ENCODE measurements at regions not wholly inside any gene's neighbourhood (a gene's known extent, or its start where the extent isn't known, plus 50 kb on each side); places are given as distances from the start of the nearest gene placed in this dataset.

DNA sequence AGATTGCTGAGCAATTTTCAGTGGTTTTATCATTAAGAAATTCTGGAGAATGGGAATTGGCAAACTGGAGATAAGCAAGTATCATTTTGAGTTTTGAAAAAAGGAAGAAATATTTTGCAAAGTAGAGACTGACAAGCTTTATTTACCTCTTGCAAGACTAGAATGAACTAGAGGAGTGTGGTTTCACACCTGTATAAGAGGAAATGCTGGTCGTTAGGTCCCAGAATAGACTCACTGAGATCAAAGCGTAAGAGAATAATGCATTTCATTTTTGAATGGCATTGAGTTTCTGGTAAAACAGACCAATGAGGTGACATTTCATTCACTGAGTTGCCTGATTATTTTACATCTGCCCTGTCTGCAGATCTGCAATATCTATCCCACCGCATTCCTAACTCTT is 308.1 kb downstream of the ADGRL2 start:
- TF ChIP-seq ZBTB7A (IDR thresholded peaks at IDR 0.05; ENCODE audit: low read depth) (no peak), CEBPB (IDR thresholded peaks at IDR 0.05) (no peak), EGR1 (IDR thresholded peaks at IDR 0.05) (no peak), EP300 (IDR thresholded peaks at IDR 0.05; ENCODE audit: borderline replicate concordance) (no peak), RAD21 (IDR thresholded peaks at IDR 0.05; ENCODE audit: low read depth) (no peak), TAF1 (IDR thresholded peaks at IDR 0.05; ENCODE audit: low read depth) (no peak), NFIC (IDR thresholded peaks at IDR 0.05) (no peak), TCF12 (IDR thresholded peaks at IDR 0.05; ENCODE audit: low read depth) (no peak), YY1 (IDR thresholded peaks at IDR 0.05; ENCODE audit: low read depth) (no peak), CREB1 (IDR thresholded peaks at IDR 0.05; ENCODE audit: low read depth) (no peak), FOXM1 (IDR thresholded peaks at IDR 0.05; ENCODE audit: borderline replicate concordance, low read depth) (no peak), TEAD4 (IDR thresholded peaks at IDR 0.05) (no peak)
- TF ChIP-seq, protein P1, sequence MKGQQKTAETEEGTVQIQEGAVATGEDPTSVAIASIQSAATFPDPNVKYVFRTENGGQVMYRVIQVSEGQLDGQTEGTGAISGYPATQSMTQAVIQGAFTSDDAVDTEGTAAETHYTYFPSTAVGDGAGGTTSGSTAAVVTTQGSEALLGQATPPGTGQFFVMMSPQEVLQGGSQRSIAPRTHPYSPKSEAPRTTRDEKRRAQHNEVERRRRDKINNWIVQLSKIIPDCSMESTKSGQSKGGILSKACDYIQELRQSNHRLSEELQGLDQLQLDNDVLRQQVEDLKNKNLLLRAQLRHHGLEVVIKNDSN (IDR thresholded peaks at IDR 0.05): no peak
- TF ChIP-seq, protein P2, sequence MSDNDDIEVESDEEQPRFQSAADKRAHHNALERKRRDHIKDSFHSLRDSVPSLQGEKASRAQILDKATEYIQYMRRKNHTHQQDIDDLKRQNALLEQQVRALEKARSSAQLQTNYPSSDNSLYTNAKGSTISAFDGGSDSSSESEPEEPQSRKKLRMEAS (IDR thresholded peaks at IDR 0.05): no peak
- TF ChIP-seq, protein P3, sequence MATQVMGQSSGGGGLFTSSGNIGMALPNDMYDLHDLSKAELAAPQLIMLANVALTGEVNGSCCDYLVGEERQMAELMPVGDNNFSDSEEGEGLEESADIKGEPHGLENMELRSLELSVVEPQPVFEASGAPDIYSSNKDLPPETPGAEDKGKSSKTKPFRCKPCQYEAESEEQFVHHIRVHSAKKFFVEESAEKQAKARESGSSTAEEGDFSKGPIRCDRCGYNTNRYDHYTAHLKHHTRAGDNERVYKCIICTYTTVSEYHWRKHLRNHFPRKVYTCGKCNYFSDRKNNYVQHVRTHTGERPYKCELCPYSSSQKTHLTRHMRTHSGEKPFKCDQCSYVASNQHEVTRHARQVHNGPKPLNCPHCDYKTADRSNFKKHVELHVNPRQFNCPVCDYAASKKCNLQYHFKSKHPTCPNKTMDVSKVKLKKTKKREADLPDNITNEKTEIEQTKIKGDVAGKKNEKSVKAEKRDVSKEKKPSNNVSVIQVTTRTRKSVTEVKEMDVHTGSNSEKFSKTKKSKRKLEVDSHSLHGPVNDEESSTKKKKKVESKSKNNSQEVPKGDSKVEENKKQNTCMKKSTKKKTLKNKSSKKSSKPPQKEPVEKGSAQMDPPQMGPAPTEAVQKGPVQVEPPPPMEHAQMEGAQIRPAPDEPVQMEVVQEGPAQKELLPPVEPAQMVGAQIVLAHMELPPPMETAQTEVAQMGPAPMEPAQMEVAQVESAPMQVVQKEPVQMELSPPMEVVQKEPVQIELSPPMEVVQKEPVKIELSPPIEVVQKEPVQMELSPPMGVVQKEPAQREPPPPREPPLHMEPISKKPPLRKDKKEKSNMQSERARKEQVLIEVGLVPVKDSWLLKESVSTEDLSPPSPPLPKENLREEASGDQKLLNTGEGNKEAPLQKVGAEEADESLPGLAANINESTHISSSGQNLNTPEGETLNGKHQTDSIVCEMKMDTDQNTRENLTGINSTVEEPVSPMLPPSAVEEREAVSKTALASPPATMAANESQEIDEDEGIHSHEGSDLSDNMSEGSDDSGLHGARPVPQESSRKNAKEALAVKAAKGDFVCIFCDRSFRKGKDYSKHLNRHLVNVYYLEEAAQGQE (IDR thresholded peaks at IDR 0.05; ENCODE audit: low read depth): no peak

DNA sequence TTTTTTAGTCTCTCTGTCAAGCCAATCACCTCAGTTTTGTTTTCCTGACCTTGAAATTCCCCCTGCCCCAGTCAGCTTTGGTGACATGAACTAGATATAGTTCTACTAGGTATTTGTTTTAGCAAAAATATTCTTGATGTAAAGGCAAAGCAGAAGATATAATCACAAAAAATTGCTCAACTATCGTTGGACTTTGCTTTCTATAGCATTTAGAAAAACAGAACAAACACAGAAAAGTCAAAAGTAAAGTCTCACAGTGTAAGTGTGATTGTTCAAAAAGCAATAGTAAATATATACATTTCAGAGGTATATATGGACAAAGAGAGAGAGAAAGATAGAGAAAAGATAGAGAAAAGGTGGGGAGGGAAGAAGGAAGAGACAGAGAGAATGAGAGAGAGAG is 305.9 kb downstream of the ADGRL2 start:
- TF ChIP-seq FOXM1 (IDR thresholded peaks at IDR 0.05; ENCODE audit: borderline replicate concordance, low read depth) (no peak), NFIC (IDR thresholded peaks at IDR 0.05) (no peak), ZBTB7A (IDR thresholded peaks at IDR 0.05; ENCODE audit: low read depth) (no peak), YY1 (IDR thresholded peaks at IDR 0.05; ENCODE audit: low read depth) (no peak), EGR1 (IDR thresholded peaks at IDR 0.05) (no peak), RAD21 (IDR thresholded peaks at IDR 0.05; ENCODE audit: low read depth) (no peak), TAF1 (IDR thresholded peaks at IDR 0.05; ENCODE audit: low read depth) (no peak), TEAD4 (IDR thresholded peaks at IDR 0.05) (no peak), TCF12 (IDR thresholded peaks at IDR 0.05; ENCODE audit: low read depth) (no peak)
- TF ChIP-seq, protein P1 (IDR thresholded peaks at IDR 0.05): no peak

DNA sequence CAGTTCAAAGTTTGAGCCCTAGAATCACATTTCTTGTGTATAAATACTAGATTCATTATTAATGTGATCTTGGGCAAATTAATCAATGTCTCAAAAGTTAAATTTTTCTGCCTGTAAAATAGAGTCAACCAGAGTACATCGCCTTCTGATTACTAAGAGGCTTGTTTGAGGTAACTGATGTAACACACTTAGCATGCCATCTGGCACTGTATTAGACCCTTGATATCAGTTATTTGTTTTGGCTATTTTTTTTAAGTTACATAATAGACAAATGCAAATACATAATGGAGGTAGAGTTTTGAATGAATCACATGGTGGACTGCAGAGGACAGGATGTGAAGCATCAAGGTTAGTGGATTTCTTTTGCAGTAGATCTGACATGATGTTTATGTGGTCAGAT is 298.4 kb downstream of the ADGRL2 start:
- TF ChIP-seq TCF12 (IDR thresholded peaks at IDR 0.05; ENCODE audit: low read depth): no peak
- no peak for TF ChIP-seq CEBPB (IDR thresholded peaks at IDR 0.05)
- TF ChIP-seq, protein P3 (IDR thresholded peaks at IDR 0.05; ENCODE audit: low read depth): no peak
- no peak for TF ChIP-seq CREB1 (IDR thresholded peaks at IDR 0.05; ENCODE audit: low read depth)

DNA sequence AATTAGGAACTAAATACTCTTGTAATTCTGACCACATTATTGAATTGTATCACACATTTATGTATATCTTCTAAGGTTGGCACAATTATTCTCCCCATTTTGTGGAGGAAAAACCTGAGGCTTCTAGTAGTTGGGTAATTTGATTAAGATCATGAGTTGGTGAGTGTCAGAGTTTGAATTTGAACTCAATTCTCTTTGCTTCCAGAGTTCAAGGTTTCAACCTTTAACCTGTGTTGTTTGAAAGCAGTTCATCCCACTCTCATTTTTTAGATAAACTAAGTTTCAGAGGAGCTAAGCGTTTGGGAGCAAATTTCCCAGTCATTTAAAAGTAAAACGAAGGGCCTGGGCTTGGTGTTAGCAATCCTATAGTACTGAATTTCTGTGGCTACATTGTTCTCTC is 293.4 kb downstream of the ADGRL2 start:
- TF ChIP-seq CREB1 (IDR thresholded peaks at IDR 0.05; ENCODE audit: low read depth) (no peak), EP300 (IDR thresholded peaks at IDR 0.05; ENCODE audit: borderline replicate concordance) (no peak), ZBTB7A (IDR thresholded peaks at IDR 0.05; ENCODE audit: low read depth) (no peak)

DNA sequence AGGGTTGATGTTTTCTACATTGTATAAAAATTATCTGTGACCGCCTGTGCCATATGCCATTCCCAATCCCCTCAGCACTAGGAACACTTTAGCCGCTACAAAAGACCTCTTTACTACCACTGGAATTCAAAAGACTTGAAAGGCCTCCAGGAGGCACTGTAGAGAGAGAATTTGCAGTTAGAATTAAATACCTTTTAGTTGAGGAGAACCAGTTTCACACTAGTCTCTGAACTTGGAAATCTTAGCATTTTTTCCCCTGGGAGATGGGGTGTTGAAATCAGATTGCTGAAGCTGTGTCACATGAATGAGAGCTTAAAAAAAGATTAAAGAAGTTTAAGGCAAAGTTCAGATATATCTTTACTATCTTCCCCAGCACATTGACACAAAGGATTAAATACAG is 291.0 kb downstream of the ADGRL2 start:
- no peak for TF ChIP-seq RAD21 (IDR thresholded peaks at IDR 0.05; ENCODE audit: low read depth)
- TF ChIP-seq TCF12 (IDR thresholded peaks at IDR 0.05; ENCODE audit: low read depth): no peak
- TF ChIP-seq, protein P2 (IDR thresholded peaks at IDR 0.05): no peak
- no peak for TF ChIP-seq EP300 (IDR thresholded peaks at IDR 0.05; ENCODE audit: borderline replicate concordance)

DNA sequence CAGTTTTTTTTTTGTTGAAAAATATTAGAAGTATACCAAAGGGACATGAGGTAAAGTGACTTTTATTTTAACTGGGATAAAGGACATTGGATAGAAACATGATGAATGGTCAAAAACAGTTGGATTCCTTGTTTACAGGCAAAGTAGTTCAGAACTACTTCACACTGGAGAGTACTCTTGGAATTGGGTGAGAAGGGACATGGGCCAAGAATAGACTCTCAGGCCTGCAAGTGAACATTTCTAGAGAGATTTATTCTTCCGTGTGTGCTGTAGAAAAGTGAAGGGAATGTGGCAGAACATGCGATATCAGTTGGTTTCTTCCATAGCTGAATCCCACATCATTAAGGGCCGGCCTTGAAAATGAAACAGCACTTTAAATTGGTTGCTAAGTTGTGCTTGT is 290.5 kb downstream of the ADGRL2 start:
- TF ChIP-seq CEBPB (IDR thresholded peaks at IDR 0.05): no peak
- TF ChIP-seq CREB1 (IDR thresholded peaks at IDR 0.05; ENCODE audit: low read depth): no peak
- no peak for TF ChIP-seq TEAD4 (IDR thresholded peaks at IDR 0.05)
- TF ChIP-seq, protein P3 (IDR thresholded peaks at IDR 0.05; ENCODE audit: low read depth): no peak
- TF ChIP-seq FOXM1 (IDR thresholded peaks at IDR 0.05; ENCODE audit: borderline replicate concordance, low read depth): no peak
- TF ChIP-seq, protein P2 (IDR thresholded peaks at IDR 0.05): no peak

Measured in Ishikawa (cell line).